Hepatocyte (in vitro differentiated cells): ENCODE measurements at regions not wholly inside any gene's neighbourhood (a gene's known extent, or its start where the extent isn't known, plus 50 kb on each side); places are given as distances from the start of the nearest gene placed in this dataset.

Experiments
- CTCF ChIP-seq: fragments of 200-600 bp; sonication (generic); IDR thresholded peaks from 2 replicates; pipeline ENCODE4 v1.5.1; 2016; ENCODE audit warnings: antibody characterized with exemption, mild to moderate bottlenecking; ENCODE audit not compliant: poor library complexity
- EZH2 ChIP-seq: fragments of 200-600 bp; sonication (generic); IDR thresholded peaks from 2 replicates; pipeline ENCODE4 v1.6.1; 2016; ENCODE audit warnings: antibody characterized with exemption, mild to moderate bottlenecking, borderline replicate concordance

- TF ChIP-seq CTCF (no peak), EZH2 (no peak)
These were observed 75.3 kb downstream of the TMEM18 start for GRCh38 chr2:601806-602455.
